GM12873 (cell line): ENCODE measurements at regions not wholly inside any gene's neighbourhood (a gene's known extent, or its start where the extent isn't known, plus 50 kb on each side); places are given as distances from the start of the nearest gene placed in this dataset.

Source experiments
- CTCF ChIP-seq: IDR thresholded peaks from 2 replicates; pipeline ENCODE4 v1.5.1; 2012; ENCODE audit warnings: low read depth, mild to moderate bottlenecking, moderate library complexity, low read length, control low read depth; ENCODE audit not compliant: insufficient read depth; ENCODE audit errors: missing control alignments

- TF ChIP-seq CTCF = no peak
Observed at GRCh38 chr10:125262920-125263319, 102.6 kb upstream of the CTBP2 start.

- no peak for TF ChIP-seq CTCF
Observed at GRCh38 chr10:125262409-125262808, 102.0 kb upstream of the CTBP2 start.

GRCh38 chr10:125261491-125262186 is 101.3 kb upstream of the CTBP2 start:
- TF ChIP-seq CTCF = no peak

GRCh38 chr10:125260260-125260659 is 99.9 kb upstream of the CTBP2 start:
- no peak for TF ChIP-seq CTCF

GRCh38 chr10:125259651-125260050 is 99.3 kb upstream of the CTBP2 start:
- no peak for TF ChIP-seq CTCF

GRCh38 chr10:125258676-125259075 is 98.3 kb upstream of the CTBP2 start:
- no peak for TF ChIP-seq CTCF

- TF ChIP-seq CTCF = no peak
Observed at GRCh38 chr10:125257521-125258108, 97.3 kb upstream of the CTBP2 start.
